ENCODE measurements at regions not wholly inside any gene's neighbourhood (a gene's known extent, or its start where the extent isn't known, plus 50 kb on each side); places are given as distances from the start of the nearest gene placed in this dataset.
"Not testable (repeated sequence)": the region's sequence is repeated elsewhere in the genome, so short reads cannot be mapped to it uniquely, and the experiment has no call there.

GRCh38 chr16:58815181-58815888 is 81.2 kb upstream of the GOT2 start:
- no peak for DNase-seq

DNA sequence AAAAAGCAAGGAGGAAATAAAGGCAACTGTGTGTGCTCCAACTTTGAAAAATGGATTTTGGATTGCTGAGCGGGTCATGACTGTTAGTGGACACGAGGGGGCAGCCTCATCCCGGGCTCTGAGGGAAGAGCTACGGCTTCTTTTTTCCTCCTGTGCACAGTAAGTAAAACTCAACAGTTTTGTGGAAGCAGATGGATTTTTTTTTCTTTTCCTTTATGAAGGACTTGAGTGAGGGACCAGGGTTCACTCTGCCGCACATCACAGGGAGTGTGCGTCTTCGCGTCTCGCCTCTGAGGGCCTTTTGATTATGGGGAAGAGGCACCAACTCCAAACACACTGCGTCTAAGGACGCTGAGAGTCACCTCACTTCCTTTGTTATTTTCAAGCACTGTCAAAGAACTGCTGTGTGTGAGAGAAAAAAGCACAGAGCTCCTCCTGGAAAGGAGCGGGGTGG is 80.3 kb upstream of the GOT2 start:
- DNase-seq = peak; percentile 3

DNA sequence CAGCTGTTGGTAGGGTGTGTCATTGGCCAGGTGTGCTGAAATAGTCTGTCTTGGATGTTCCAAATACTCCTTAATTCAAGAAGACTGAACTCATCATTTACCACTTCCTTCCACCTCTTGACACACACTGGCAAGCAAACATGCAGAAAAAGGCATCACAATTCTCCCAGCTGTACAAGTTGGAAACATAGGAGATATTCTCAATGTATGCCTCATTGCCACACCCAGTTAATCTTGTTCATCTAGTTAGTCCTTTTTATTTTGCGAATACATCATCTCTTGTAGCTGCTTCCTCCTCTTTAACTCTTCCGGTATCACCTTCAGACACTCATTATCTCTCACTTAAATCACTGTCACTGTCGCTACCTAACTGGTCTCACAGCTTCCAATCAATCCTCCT is 75.1 kb upstream of the GOT2 start:
- no peak for DNase-seq

DNA sequence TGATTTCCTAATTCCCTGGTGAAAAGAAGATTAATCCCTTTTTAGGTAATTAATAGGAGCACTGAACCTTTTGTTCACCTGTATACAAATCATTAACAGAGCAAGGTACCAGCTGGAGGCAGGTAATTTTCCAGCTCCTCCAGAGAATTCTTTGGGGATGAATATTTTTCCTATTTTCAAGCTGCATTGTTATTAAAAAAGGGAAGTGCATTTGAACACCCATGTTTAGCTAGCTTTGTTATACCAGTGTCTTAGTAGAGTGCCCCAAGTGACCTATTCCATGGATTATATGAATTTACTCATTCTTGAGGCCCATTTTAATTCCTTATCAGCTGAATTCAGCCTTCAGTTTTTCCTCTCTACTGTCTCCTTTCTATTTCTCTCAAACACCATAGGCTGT is 73.2 kb upstream of the GOT2 start:
- DNase-seq = no peak

DNA sequence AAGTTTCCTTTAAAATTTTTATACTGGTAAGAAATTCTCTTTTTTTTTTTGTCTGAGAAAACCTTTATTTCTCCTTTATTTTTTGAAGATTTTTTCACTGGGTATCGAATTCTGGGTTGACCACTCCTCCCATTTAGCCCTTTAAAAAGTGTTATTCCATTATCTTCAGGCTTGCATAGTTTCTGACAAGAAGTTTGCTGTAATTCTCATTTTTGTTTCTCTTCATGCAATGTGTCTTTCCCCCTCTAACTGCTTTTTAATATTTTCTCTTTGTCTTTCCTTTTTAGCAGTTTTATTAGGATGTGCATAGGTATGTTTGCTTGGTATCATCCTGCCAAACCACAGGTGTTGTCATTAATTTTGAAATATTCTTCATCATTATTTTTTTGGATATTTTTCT is 67.7 kb upstream of the GOT2 start:
- no peak for DNase-seq

- no peak for DNase-seq
Observed at GRCh38 chr16:58797137-58797801, 63.2 kb upstream of the GOT2 start.

DNA sequence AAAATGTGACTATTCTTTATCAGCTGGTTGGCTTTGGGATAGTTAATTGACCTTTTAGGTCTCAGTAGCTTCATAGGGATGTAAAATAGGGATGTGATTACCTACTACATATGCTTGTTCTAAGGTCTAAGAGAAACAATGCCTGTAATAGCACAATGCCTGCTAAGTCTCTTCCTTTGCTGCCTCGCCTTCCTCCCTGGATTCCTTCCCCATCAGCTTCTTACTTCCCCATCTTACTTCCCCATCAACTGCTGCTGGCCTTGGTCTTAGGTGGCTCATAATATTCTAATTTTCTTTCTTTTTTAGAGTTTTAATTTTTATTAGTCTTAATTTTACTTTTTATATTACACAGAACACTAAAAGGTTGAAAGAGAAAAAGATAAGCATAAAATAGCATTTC is 59.2 kb upstream of the GOT2 start:
- no peak for DNase-seq

DNA sequence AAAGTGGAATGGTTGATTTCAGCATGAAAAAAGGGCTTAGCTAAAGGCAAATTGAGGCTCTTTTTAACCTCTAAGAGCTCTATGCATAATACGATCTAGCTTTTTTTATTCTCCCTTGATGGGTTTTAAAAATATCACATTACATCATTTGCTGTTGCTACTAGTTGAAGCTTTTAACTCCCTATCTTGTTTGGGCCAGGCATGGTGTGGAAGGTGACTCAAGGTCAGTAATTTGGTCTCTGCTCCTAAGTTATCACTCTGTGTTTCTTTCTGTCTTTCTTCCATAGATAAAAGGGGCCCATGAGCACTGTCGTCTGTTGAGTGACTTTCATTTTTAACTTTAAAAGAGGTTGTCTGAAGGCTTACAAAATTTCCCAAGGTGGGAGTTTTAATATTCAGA is 58.1 kb upstream of the GOT2 start:
- DNase-seq = no peak

DNA sequence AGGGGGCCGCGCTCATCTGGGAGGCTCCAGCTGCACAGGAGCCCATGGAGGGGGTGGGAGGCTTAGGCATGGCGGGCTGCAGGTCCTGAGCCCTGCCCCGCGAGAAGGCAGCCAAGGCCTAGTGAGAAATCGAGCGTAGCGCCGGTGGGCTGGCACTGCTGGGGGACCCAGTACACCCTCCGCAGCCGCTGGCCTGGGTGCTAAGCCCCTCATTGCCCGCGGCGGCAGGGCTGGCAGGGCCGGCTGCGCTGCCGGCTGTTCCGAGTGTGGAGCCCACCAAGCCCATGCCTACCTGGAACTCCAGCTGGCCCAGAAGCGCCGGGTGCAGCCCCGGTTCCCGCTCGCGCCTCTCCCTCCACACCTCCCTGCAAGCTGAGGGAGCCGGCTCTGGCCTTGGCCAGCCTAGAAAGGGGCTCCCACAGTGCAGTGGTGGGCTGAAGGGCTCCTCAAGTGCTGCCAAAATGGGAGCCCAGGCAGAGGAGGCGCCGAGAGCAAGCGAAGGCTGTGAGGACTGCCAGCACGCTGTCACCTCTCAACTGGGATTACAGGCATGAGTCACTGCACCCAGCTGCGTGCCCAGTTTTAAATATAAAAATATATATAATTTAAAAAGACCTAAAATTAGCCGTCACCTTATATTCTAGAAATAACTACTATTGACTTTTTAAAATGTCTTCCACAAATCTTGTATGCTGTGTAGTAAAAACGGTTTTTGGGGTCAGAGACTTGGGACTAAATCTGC is 56.9 kb upstream of the GOT2 start:
- DNase-seq = not testable (repeated sequence)

DNA sequence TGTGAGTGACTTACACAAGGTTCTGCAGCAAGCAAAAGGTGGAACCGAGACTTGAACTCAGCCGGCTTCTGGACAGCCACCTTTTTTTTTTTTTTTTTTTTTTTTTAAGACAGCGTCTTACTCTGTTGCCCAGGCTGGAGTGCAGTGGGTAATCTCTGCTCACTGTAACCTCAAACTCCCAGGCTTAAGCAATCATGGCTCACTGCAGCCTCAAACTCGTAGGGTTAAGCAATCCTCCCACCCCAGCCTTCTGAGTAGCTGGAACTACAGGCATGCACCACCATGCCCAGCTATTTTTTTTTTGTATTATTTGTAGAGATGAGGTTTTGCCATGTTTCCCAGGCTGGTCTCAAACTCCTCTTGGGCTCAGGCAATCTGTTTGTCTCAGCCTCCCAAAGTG is 55.2 kb upstream of the GOT2 start:
- DNase-seq = no peak
